K562 (cell line): ENCODE measurements at regions not wholly inside any gene's neighbourhood (a gene's known extent, or its start where the extent isn't known, plus 50 kb on each side); places are given as distances from the start of the nearest gene placed in this dataset.

ENCODE experiments used
- CC2D1A ChIP-seq: fragments of 450-650 bp; IDR thresholded peaks from 2 replicates; pipeline ENCODE4 v1.6.1; 2017; ENCODE audit warnings: mild to moderate bottlenecking
- ELK1 ChIP-seq: sonication (generic); formaldehyde crosslinking; IDR thresholded peaks from 2 replicates; pipeline ENCODE4 v1.8.1; 2022; ENCODE audit warnings: missing genetic modification reagents
- PATZ1 ChIP-seq: fragments of 250-450 bp; sonication (Bioruptor Pico); IDR thresholded peaks from 2 replicates; pipeline ENCODE4 v1.5.0; 2020; ENCODE audit warnings: mild to moderate bottlenecking, borderline replicate concordance
- POLR2AphosphoS2 ChIP-seq: IDR thresholded peaks from 2 replicates; pipeline ENCODE4 v1.6.1; 2012; ENCODE audit warnings: low read length, improper control_type of control experiment
- RAD21 ChIP-seq, 2 experiments: fragments of 250-450 bp in 1 of 2; fragments of 450-650 bp in 1 of 2; sonication (Bioruptor Pico) in 1 of 2; formaldehyde crosslinking in 1 of 2; IDR thresholded peaks in 1 of 2; conservative IDR thresholded peaks in 1 of 2; 2 replicates each; pipeline versions ENCODE4 v1.4.0 to v1.8.0; 2020 to 2022; ENCODE audit warnings: mild to moderate bottlenecking in 2 of 2, moderate library complexity in 1 of 2
- SP1 ChIP-seq: sonication (generic); formaldehyde crosslinking; IDR thresholded peaks from 2 replicates; pipeline ENCODE4 v1.8.1; 2022; ENCODE audit warnings: mild to moderate bottlenecking, missing genetic modification reagents
- SRF ChIP-seq, 2 experiments: fragments of 250-450, 450-650 bp in 1 of 2; sonication (Bioruptor Pico) in 1 of 2; sonication (generic) in 1 of 2; formaldehyde crosslinking; IDR thresholded peaks; 2 replicates each; pipeline versions ENCODE4 v1.5.0 to v1.5.1; 2020 to 2022; ENCODE audit warnings: mild to moderate bottlenecking in 1 of 2, missing genetic modification reagents in 1 of 2
- ZBTB34 ChIP-seq: fragments of 250-450 bp; sonication (Bioruptor Pico); IDR thresholded peaks from 2 replicates; pipeline ENCODE4 v1.8.0; 2021; ENCODE audit warnings: mild to moderate bottlenecking, moderate library complexity
- ZKSCAN1 ChIP-seq: fragments of 150-350 bp; IDR thresholded peaks from 2 replicates; pipeline ENCODE4 v1.6.1; 2016; ENCODE audit warnings: low read depth, low read length
- ZNF217 ChIP-seq: sonication (generic); formaldehyde crosslinking; IDR thresholded peaks from 2 replicates; pipeline ENCODE4 v1.8.0; 2022; ENCODE audit warnings: mild to moderate bottlenecking, missing genetic modification reagents
- ZNF511 ChIP-seq: sonication (generic); formaldehyde crosslinking; IDR thresholded peaks from 2 replicates; pipeline ENCODE4 v1.8.0; 2022; ENCODE audit warnings: mild to moderate bottlenecking, missing genetic modification reagents
- TF ChIP-seq, protein P1 (sequence below): sonication (generic); formaldehyde crosslinking; IDR thresholded peaks from 2 replicates; pipeline ENCODE4 v1.8.0; 2022; ENCODE audit warnings: mild to moderate bottlenecking, missing genetic modification reagents, borderline replicate concordance
- TF ChIP-seq, protein P2 (sequence below): fragments of 200-800 bp; sonication (Bioruptor generic); IDR thresholded peaks from 2 replicates; pipeline ENCODE4 v1.6.1; 2017; ENCODE audit warnings: missing genetic modification characterization, missing compliant biosample characterization
- TF ChIP-seq, protein P3 (sequence below), 3 experiments: IDR thresholded peaks in 2 of 3; conservative IDR thresholded peaks in 1 of 3; 2 replicates each; pipeline ENCODE4 v1.5.1; 2011 to 2012; ENCODE audit warnings: low read length in 3 of 3, mild to moderate bottlenecking in 3 of 3, control low read depth in 2 of 3, improper control_type of control experiment in 1 of 3, inconsistent platforms in 1 of 3, low read depth in 1 of 3, mixed read lengths in 1 of 3, moderate library complexity in 1 of 3; ENCODE audit not compliant: insufficient read depth in 2 of 3

GRCh38 chr6:72504406-72504805 is 117.5 kb upstream of the KCNQ5 start:
- no peak for TF ChIP-seq SRF (CRISPR knock-in tag; IDR thresholded peaks at IDR 0.05)
- TF ChIP-seq, protein P1, sequence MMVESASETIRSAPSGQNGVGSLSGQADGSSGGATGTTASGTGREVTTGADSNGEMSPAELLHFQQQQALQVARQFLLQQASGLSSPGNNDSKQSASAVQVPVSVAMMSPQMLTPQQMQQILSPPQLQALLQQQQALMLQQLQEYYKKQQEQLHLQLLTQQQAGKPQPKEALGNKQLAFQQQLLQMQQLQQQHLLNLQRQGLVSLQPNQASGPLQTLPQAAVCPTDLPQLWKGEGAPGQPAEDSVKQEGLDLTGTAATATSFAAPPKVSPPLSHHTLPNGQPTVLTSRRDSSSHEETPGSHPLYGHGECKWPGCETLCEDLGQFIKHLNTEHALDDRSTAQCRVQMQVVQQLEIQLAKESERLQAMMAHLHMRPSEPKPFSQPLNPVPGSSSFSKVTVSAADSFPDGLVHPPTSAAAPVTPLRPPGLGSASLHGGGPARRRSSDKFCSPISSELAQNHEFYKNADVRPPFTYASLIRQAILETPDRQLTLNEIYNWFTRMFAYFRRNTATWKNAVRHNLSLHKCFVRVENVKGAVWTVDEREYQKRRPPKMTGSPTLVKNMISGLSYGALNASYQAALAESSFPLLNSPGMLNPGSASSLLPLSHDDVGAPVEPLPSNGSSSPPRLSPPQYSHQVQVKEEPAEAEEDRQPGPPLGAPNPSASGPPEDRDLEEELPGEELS (CRISPR knock-in tag): no peak
- TF ChIP-seq RAD21 (CRISPR knock-in tag; conservative IDR thresholded peaks at IDR 0.05 in 1 of 2, IDR thresholded peaks at IDR 0.05 in 1 of 2): no peak
- TF ChIP-seq ELK1 (CRISPR knock-in tag): no peak
- no peak for TF ChIP-seq ZBTB34
- TF ChIP-seq ZNF511 (CRISPR knock-in tag): no peak
- TF ChIP-seq, protein P2, sequence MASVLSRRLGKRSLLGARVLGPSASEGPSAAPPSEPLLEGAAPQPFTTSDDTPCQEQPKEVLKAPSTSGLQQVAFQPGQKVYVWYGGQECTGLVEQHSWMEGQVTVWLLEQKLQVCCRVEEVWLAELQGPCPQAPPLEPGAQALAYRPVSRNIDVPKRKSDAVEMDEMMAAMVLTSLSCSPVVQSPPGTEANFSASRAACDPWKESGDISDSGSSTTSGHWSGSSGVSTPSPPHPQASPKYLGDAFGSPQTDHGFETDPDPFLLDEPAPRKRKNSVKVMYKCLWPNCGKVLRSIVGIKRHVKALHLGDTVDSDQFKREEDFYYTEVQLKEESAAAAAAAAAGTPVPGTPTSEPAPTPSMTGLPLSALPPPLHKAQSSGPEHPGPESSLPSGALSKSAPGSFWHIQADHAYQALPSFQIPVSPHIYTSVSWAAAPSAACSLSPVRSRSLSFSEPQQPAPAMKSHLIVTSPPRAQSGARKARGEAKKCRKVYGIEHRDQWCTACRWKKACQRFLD (CRISPR knock-in tag): no peak
- TF ChIP-seq, protein P3, sequence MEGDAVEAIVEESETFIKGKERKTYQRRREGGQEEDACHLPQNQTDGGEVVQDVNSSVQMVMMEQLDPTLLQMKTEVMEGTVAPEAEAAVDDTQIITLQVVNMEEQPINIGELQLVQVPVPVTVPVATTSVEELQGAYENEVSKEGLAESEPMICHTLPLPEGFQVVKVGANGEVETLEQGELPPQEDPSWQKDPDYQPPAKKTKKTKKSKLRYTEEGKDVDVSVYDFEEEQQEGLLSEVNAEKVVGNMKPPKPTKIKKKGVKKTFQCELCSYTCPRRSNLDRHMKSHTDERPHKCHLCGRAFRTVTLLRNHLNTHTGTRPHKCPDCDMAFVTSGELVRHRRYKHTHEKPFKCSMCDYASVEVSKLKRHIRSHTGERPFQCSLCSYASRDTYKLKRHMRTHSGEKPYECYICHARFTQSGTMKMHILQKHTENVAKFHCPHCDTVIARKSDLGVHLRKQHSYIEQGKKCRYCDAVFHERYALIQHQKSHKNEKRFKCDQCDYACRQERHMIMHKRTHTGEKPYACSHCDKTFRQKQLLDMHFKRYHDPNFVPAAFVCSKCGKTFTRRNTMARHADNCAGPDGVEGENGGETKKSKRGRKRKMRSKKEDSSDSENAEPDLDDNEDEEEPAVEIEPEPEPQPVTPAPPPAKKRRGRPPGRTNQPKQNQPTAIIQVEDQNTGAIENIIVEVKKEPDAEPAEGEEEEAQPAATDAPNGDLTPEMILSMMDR (IDR thresholded peaks at IDR 0.05 in 2 of 3, conservative IDR thresholded peaks at IDR 0.05 in 1 of 3; ENCODE audit: insufficient read depth in 2 of 3, low read depth in 1 of 3, low read length in 3 of 3): no peak
- TF ChIP-seq POLR2AphosphoS2: no peak
- TF ChIP-seq SP1 (CRISPR knock-in tag): no peak
- TF ChIP-seq PATZ1 (CRISPR knock-in tag): no peak
- TF ChIP-seq ZKSCAN1: no peak
- TF ChIP-seq CC2D1A: no peak
- no peak for TF ChIP-seq ZNF217 (CRISPR knock-in tag)
